HG03066 (cell line): ENCODE measurements at regions not wholly inside any gene's neighbourhood (a gene's known extent, or its start where the extent isn't known, plus 50 kb on each side); places are given as distances from the start of the nearest gene placed in this dataset.
"Not testable (repeated sequence)": the region's sequence is repeated elsewhere in the genome, so short reads cannot be mapped to it uniquely, and the experiment has no call there.

Experiments used
- ATAC-seq: cut with Tn5 transposase; IDR thresholded peaks from one replicate; pipeline ENCODE4 v1.9.1; 2021; ENCODE audit warnings: low read depth; ENCODE audit not compliant: unreplicated experiment

DNA sequence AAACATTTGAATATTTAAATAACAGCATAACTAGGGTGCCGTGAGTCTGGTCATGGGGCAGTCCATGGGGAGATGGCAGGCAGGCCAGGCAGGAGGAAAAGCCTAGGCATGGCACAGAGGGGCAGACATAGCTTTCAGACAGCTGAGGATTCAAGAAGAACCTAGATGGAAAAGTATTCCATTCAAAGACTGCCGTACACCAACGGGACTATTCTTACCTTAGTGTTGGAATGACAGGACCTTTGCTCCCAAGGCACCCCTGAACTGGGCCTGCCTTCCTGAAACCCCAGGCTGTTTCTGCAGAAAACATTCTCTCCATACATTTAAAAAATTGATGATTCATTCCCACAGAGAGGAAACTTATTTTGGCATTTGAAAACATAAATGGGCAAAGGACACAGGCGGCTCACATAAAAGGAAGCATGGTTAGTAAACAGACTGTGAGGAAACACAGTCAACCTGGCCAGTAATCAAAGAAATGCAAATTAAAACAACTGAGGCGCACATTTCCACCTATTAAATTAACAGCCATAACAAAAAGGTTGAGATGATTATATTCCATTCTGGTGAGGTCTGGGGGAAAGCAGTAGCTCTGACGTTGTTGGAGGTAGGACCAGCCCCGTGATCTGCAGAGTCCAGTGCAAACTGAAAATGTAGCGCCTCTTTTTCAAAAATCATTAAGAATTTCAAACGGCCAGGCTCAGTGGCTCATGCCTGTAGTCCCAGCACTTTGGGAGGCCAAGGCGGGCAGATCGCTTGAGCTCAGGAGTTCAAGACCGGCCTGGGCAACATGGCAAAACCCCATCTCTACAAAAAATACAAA lies 71.3 kb upstream of the SMAD3 start:
- ATAC-seq, result no peak

DNA sequence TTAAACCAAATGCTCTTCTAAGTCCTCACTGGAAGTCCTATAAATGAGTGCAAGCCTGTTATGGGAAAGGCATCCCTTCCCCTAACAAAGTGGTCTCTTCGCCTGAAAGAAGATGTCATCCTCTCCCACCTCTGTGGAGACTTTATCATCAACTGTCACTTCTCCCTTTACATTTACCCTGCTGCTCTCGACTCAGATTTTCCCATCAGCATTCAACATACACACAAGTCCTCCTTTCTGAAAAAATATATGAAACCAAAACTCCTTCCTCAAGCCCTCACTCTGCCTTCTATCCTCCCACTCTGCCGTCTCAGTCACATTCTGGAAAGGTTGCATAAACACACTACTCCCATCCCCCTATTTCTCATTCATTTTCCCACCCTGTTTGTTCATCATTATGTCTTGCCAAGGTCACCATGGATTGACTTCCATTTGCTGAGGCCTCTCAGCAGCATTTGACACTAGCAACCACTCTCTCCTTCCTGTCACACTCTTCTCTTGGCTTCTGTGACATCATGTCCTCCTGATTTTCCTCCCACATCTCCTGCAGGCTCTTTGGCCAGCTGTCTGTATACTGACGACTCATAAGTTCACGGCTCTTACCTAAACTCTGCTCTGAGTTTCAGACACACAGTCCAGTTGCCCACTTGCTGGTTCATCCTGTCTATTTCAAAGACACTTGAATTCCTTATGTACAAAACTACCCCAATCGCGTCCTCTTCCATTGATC lies 70.3 kb upstream of the SMAD3 start:
- no peak for ATAC-seq

DNA sequence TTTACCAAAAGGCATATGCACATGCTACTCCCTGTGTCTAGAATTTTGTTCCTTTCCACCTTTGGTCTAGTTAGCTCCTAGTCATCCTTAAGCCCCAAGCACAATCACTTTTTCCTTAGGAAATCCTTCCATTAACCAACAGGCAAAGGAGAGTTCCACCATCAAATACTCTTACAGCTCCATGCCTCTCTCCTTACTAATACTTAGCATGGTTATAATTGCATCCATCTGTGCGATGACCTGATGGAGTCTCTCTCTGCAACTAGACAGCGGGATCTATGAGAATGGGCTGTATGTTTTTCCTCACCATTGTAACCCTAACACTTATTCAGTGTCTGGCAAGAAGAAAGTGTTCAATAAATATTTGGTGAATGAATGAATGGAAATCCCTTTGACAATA lies 69.3 kb upstream of the SMAD3 start:
- no peak for ATAC-seq

DNA sequence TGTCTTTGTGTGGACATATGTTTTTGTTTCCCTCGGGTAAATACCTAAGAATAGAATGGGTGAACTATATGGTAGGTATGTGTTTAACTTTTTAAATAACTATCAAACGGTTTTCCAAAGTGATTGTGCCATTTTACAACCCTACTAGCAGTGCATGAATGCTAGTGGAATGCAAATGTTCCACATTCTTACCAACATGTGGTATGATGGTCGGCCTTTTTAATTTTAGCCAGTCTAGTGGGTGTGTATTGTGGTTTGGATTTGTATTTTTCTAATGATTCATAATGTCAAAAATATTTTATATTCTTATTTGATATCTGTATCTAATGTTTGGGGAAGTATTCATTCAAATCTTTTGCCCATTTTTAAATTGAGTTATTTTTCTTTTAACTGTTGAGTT lies 68.2 kb upstream of the SMAD3 start:
- ATAC-seq, result no peak

DNA sequence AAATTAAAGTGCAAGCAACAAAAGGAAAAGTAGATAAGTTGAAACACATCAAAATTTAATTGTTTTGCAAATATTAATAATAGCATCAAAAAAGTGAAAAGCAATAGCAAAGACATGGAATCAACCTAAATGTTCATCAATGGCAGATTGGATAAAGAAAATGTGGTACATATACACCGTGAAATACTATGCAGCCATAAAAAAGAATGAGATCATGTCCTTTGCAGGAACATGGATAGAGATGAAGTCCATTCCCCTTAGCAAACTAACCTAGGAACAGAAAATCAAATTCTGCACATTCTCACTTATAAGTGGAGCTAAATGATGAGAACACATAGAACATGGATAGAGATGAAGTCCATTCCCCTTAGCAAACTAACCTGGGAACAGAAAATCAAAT lies 67.2 kb upstream of the SMAD3 start:
- not testable (repeated sequence) for ATAC-seq

DNA sequence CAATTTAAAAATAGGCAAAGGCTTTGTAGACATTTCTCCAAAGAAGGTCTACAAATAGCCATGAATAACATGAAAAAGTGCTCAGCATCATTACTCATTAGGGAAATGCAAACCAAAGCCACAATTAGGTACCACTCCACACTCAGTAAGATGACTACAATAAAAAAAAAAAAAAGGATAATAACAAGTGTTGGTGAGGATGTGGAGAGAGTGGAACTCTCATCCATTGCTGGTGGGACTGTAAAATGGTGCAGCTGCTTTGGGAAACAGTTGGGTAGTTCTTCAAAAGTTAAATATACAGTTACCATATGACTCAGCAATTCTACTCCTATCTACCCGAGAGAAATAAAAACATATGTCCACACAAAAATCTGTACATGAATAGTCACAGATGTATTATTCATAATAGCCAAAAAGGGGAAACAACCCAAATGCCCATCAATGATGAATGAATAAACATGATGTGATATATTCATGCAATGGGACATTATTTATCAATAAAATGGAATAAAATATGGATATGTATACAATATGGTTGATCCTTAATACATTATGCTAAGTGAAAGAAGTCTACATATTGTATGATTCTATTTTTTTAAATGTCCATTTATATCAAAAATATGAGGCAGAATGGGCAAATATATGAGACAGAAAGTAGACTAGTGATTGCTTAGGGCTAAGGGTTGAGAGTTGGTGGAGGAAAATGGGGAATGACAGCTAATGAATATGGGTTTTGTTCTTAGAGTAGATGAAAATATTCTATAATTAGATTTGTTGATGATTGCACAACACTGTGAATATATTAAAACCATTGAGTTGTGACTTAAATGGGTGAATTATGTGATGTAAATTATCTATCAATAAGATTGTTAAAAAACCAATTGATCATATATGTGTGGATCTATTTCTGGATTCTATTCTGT lies 66.1 kb upstream of the SMAD3 start:
- ATAC-seq, result no peak

DNA sequence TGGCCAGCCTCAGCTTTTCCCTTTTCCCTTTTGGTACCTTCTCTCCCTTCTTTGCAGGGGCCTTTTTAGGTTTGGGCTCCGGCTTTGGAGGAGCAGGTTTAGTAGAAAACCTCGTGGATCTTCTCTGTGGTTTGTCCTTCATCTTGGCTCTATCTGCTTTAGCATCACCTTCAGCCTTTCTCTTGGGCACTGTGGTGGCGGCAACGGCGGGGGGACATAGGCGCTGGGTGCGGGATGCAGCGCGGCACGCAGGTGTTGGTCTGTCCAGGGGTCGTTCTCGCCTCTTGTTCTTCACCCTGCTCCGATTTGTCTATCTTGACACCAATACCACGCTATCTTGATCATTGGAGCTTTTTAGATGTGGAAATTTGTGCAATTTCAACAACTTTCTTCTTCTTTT lies 64.5 kb upstream of the SMAD3 start:
- no peak for ATAC-seq

DNA sequence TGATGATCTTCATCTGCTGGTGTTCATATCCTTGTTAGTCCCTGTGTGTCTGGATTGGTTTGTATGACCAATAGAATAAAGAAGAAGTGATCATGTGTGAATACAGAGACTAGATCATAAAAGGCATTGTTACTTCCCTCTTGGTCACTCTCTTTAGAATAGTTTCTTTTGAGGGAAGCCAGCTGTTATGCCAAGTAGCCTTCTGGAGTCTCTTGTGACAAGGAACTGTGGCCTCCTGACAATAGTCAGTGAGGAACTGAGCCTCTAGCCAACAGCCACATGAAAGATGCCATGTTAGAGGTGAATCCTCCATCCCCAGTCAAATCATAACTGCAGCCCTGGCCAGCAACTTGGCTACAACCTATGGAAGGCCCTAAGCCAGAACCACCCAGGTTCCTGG lies 63.0 kb upstream of the SMAD3 start:
- no peak for ATAC-seq

DNA sequence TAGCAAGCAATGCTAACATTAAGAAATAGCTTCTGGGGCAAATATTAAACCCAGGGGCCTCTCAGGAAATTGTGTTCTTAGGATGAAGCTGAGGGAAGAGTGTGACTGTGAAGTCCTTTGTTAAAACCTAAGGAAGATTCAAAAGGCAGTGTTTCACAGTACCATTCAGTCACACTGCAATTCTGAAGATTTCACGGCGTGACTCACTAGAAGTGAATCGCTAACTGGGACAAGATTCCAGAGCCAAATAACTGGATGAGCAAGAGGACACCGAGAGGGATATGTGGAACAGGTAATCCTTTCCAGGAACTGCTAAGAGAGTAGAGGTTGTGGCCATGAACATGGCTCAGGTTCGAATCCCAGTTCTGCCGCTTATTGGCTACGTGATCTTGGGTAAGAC lies 61.8 kb upstream of the SMAD3 start:
- no peak for ATAC-seq

DNA sequence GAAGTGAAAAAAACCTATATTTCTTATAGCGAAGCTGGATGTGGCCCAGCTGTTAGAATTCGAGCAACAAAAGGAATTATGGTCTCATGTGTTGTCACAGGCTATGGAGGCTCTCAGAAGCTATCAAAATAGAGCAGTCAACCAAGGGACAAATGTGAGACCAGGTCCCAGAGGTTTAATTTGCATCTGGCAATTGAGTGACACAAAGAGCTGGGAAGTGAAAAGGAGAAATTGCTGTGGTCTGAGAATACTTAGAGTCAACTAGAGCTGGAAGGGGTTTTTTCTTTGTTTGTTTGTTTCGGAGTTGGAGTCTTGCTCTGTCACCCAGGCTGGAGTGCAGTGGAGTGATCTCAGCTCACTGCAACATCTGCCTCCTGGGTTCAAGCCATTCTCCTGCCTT lies 61.3 kb upstream of the SMAD3 start:
- no peak for ATAC-seq

DNA sequence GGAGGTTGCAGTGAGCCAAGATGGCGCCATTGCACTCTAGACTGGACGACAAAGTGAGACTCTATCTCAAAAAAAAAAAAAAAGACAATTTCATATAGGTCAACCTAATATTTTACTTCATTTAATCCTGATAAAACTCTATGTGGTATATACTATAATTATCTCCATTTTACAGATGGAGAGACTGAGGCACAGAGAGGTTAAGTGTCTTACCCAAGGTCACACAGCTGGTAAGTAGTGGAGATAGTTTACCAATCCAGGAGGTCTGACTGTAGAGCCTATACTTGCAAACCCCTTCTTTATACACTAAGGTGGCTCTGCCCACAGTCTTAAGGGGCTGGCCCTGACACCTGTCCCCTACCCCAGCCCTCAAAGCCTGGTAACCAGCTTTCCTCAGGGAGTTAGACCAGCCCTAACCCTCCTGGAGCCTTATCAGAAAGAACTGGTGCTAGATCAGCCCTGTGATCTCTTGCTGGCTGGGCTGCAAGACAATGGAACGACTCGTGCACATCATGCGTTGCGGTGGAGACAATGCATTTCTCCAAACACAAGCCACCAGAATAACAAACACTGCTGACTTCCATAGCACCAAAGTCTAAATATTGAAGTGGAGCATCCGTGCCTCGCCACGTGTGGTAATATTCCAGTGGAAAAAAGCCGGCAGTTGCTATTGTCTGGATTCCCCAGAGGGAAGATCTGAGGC lies 60.0 kb upstream of the SMAD3 start:
- no peak for ATAC-seq

DNA sequence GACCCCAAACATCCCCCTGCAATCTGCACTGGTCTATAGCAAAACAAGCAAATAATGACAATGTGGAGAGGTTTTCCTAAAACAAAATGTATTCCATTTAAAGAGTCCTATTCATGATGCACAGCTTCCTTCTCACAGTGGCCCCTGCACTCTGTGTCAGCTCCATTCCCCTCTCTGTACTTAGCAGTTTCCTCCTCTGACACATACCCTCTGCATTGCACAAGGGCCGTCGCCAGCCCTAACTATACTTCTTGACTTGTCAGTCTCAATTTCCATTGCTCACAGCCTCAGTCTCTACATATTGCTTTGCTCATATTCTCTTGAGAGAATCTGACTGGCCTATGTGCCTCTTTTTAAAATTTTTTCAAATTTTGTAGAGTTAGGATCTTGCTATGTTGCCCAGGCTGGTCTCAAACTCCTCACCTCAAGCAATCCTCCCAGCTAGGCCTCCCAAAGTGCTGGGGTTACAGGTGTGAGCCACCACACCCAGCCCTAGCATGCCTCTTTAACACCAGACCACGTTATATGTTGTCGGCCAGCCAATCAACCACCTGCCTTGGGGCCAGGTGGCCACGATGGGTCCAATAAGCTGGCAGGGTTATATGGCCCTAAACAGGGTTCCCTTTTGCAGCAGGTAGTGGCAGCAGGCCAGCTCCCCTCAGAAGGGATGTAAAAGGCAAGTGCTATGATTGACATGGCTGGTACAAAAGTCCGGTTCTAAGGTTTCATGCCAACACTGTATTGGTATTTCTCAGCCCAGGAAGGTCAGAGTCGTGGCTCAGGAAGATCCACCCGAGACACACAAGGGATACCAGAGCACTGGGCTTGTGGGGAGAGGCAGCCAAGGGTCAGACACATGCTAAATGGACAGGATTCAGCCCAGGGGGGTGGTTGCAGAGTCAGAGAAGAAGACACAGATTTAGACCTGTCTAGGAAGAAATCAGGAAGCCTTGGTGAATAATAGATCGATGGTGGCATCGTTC lies 59.0 kb upstream of the SMAD3 start:
- ATAC-seq, result no peak

DNA sequence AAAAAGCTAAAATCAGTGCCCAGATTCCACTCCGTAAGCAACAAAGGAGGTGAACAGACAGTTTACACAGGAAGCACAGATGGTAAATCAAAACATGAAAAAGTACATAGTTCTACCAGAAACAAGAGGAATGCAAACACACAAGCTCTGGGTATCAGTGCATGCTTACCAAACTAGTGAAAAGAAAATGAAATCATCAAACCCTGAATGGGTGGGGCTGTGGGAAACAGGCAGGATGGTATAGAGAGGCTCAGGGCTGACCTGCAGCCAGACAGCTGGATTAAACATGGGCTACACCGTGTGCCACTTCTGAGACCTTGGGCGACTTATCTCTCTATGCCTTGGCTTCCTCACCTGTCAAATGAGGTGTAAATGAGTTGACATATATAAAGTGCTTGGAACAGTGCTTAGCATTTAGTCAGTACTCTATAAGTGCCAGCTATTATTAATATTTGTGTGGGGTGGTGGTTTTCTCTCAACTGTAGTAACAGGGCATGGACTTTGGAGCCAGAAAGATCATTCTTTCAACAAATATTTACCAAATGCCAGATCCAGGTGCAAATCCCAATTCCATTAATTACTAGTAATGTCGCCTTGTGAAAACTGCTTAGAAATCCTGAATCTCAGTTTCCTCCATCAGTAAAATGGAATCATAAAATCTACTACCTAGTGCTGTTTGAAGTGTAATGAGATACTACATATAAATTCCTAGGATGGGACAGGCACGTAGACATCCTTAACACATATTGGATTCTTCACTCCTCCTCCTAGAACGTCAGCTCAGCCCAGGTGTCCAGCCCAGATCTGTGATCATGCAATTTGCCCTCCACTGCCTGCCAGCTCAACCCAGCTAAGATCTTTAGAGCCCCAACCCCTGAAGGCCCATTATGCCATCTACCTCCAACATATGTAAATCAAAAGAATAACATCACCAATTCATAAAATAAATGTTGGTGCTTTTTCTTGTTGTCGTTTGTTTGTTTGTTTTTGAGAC lies 55.5 kb upstream of the SMAD3 start:
- no peak for ATAC-seq

DNA sequence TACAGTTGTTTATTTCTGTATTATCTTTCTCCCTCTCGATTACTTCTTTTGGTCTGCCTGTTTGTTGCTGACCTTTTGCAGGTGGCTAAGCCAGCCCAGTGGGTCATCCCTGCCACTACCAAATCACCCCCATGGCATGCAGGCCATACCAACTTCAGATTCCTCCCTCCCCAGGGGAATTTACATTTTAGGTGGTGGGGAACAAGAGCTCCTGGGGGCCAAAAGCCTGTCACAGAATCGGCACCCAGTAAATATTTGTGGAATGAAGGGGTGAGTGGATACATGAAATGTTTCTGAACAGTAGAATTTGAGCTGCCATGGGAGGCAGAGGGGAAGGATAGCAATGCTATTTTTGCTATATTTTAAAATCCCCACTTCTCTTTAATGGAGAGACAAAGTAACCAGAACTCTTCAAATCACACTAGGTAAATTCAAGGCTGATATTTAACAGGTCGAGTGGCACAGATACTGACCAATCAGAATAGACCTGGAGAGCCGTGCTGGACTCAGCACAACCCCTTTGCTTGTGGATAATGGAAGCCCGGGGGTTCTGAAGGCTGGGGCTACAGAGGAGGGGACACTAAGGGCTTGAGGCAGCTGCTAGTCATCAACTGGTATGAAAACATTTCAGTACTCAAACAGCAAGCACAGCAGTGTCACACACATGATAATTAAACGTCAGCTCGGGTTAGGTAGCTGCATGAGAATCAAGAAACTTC lies 54.3 kb upstream of the SMAD3 start:
- no peak for ATAC-seq

DNA sequence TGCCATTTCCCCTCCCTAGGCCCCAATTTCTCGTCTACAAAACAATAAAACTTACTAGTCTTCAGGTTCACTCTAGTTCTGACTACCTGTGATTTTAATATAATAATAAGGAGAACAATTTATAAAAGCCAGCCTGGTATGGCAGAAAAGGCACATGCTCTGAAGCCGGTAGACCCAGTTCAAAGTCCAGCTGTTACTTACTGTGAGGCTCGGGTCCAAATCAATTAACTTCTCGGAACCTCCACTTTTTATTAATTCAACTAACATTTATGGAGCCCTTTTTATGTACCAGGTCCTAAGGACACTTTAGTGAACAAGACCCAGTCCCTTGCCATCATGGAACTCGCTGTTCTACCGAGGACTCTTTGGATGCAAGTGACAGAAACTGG lies 53.8 kb upstream of the SMAD3 start:
- no peak for ATAC-seq

DNA sequence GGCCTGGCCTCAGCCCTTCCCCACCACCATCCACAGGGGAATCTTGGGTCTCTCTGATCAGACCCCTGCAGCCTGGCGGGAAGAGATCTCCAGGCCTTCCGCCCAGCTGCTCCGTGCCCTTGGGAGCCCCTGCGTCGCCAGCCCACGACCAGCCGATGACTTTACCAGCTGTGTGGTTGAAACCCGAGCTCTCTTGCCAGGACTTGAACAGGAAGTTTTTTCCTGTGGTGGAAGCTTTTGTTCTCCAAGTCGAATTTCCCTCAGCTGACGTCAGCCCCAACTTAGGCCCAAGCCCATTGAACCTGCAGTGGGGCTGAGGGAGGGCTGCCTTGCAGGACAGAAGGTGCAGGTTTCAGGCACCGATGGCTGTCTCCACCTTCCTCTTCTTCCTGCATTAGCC lies 51.7 kb upstream of the SMAD3 start:
- ATAC-seq, result no peak
